ENCODE measurements at regions not wholly inside any gene's neighbourhood (a gene's known extent, or its start where the extent isn't known, plus 50 kb on each side); places are given as distances from the start of the nearest gene placed in this dataset.

DNA sequence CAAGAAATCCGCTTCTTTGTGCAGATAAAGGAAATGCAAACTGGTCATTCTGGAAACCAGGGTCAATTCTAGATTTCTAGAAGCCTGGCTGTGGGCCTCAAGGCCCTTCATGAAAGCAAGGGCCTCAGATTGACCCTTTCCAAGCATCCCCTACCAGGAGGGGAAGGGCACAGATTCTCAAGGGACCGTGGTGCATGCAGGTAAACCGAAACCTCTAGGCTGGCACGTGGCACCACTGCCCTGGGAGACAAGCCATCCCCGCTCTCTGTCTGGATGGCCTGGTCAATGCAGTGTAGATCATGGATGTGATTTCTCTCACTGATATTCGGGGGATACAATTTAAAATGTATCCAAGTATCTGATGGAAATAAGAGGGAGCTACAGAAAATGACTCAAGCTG is 69.4 kb downstream of the TOMM20 start:
- no peaks in the 10 kb centered on the region for H3K27me3 ChIP-seq (ENCODE audit: insufficient read depth, poor library complexity, severe bottlenecking)
- TF ChIP-seq SPI1 (IDR thresholded peaks at IDR 0.05; ENCODE audit: borderline replicate concordance, low read depth) = no peak
- TF ChIP-seq, protein P1, sequence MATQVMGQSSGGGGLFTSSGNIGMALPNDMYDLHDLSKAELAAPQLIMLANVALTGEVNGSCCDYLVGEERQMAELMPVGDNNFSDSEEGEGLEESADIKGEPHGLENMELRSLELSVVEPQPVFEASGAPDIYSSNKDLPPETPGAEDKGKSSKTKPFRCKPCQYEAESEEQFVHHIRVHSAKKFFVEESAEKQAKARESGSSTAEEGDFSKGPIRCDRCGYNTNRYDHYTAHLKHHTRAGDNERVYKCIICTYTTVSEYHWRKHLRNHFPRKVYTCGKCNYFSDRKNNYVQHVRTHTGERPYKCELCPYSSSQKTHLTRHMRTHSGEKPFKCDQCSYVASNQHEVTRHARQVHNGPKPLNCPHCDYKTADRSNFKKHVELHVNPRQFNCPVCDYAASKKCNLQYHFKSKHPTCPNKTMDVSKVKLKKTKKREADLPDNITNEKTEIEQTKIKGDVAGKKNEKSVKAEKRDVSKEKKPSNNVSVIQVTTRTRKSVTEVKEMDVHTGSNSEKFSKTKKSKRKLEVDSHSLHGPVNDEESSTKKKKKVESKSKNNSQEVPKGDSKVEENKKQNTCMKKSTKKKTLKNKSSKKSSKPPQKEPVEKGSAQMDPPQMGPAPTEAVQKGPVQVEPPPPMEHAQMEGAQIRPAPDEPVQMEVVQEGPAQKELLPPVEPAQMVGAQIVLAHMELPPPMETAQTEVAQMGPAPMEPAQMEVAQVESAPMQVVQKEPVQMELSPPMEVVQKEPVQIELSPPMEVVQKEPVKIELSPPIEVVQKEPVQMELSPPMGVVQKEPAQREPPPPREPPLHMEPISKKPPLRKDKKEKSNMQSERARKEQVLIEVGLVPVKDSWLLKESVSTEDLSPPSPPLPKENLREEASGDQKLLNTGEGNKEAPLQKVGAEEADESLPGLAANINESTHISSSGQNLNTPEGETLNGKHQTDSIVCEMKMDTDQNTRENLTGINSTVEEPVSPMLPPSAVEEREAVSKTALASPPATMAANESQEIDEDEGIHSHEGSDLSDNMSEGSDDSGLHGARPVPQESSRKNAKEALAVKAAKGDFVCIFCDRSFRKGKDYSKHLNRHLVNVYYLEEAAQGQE (IDR thresholded peaks at IDR 0.05; ENCODE audit: insufficient replicate concordance, low read depth) = no peak
- TF ChIP-seq, protein P2, sequence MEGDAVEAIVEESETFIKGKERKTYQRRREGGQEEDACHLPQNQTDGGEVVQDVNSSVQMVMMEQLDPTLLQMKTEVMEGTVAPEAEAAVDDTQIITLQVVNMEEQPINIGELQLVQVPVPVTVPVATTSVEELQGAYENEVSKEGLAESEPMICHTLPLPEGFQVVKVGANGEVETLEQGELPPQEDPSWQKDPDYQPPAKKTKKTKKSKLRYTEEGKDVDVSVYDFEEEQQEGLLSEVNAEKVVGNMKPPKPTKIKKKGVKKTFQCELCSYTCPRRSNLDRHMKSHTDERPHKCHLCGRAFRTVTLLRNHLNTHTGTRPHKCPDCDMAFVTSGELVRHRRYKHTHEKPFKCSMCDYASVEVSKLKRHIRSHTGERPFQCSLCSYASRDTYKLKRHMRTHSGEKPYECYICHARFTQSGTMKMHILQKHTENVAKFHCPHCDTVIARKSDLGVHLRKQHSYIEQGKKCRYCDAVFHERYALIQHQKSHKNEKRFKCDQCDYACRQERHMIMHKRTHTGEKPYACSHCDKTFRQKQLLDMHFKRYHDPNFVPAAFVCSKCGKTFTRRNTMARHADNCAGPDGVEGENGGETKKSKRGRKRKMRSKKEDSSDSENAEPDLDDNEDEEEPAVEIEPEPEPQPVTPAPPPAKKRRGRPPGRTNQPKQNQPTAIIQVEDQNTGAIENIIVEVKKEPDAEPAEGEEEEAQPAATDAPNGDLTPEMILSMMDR (IDR thresholded peaks at IDR 0.05; ENCODE audit: insufficient read depth, low read length) = no peak
- no peak for TF ChIP-seq POLR2AphosphoS5 (IDR thresholded peaks at IDR 0.05; ENCODE audit: low read depth)
- TF ChIP-seq GABPA (IDR thresholded peaks at IDR 0.05; ENCODE audit: low read depth) = no peak
- H3K4me3 ChIP-seq (replicated peaks; ENCODE audit: insufficient read depth, low read length) = no peak overlapping the region
- no peak overlapping the region for H3K27ac ChIP-seq (replicated peaks)
- no peak for DNase-seq (ENCODE audit: low read depth in 1 of 2, low spot score in 1 of 2)

DNA sequence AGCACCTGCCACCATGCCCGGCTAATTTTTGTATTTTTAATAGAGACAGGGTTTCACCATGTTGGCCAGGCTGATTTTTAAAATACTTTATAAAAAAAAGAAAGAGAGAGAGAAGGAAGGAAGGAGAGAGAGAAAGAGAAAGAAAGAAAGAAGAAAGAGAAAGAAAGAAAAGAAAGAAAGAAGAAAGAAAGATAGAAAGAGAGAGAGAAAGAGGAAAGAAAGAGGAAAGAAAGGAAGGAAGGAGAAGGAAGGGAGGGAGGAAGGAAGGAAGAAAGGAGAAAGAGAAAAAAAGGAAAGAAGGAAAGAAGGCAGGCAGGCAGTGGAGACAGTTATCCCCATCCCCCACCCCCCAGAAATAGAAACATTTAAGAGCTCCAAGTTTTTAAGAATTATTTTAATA is 69.9 kb downstream of the TOMM20 start:
- Histone ChIP-seq H3K4me3 (replicated peaks; ENCODE audit: insufficient read depth, low read length) (no peak overlapping the region), H3K27me3 (ENCODE audit: insufficient read depth, poor library complexity, severe bottlenecking) (no peaks in the 10 kb centered on the region), H3K27ac (replicated peaks) (no peak overlapping the region)
- no peak for DNase-seq (ENCODE audit: low read depth in 1 of 2, low spot score in 1 of 2)
- no peak for TF ChIP-seq GABPA (IDR thresholded peaks at IDR 0.05; ENCODE audit: low read depth)
- no peak for TF ChIP-seq POLR2AphosphoS5 (IDR thresholded peaks at IDR 0.05; ENCODE audit: low read depth)
- TF ChIP-seq, protein P2 (IDR thresholded peaks at IDR 0.05; ENCODE audit: insufficient read depth, low read length) = no peak
- TF ChIP-seq, protein P1 (IDR thresholded peaks at IDR 0.05; ENCODE audit: insufficient replicate concordance, low read depth) = no peak
- no peak for TF ChIP-seq SPI1 (IDR thresholded peaks at IDR 0.05; ENCODE audit: borderline replicate concordance, low read depth)

DNA sequence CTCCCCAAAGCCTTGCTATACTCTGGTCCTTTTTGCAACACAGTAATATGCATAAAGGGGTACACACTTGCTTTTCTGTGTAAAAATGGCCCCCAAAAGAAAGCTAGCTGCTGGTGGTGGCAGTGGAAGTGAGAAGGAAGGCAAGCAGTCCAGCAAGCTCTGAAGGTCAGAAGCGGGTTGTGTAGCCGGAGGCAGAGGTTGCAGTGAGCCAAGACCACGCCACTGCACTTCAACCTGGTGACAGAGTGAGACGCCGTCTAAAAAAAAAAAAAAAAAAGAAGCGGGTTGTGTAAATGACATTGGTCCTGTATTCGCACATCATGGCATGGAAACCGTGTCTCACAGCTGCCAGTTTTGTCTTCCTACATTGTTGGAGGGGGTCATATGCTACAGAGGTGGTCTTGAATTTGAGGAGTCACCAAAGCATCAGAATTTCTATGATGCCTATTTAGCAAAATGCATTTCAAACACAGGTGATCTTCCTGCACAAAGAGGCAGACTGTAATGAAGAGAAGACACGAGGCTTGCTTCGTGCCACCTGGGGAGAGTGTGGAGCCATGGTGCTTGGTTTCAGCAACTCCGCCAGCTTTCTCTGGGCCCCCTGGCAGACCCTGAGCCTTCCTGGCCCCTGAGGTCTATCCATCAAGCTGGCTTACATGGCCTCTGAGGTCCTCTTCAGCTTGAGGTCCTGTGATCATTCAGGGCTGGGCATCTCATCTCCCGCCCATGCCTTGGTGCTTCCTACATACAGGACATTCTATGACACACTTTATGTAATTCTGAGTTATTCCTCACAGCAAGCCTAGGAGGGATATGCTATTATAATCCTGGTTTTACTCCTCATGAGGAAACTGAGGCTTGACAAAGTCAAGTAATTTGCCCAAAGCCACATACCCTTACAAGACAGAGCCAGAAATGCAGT is 71.0 kb downstream of the TOMM20 start:
- H3K4me3 ChIP-seq (replicated peaks; ENCODE audit: insufficient read depth, low read length) = no peak overlapping the region
- no peak for DNase-seq (ENCODE audit: low read depth in 1 of 2, low spot score in 1 of 2)
- TF ChIP-seq GABPA (IDR thresholded peaks at IDR 0.05; ENCODE audit: low read depth) (no peak), SPI1 (IDR thresholded peaks at IDR 0.05; ENCODE audit: borderline replicate concordance, low read depth) (no peak), POLR2AphosphoS5 (IDR thresholded peaks at IDR 0.05; ENCODE audit: low read depth) (no peak)
- TF ChIP-seq, protein P2 (IDR thresholded peaks at IDR 0.05; ENCODE audit: insufficient read depth, low read length) = no peak
- TF ChIP-seq, protein P1 (IDR thresholded peaks at IDR 0.05; ENCODE audit: insufficient replicate concordance, low read depth) = no peak
- no peaks in the 10 kb centered on the region for H3K27me3 ChIP-seq (ENCODE audit: insufficient read depth, poor library complexity, severe bottlenecking)
- no peak overlapping the region for H3K27ac ChIP-seq (replicated peaks)

All from HL-60 (cell line).